Trophoblast cell (in vitro differentiated cells and primary cell): ENCODE measurements at regions not wholly inside any gene's neighbourhood (a gene's known extent, or its start where the extent isn't known, plus 50 kb on each side); places are given as distances from the start of the nearest gene placed in this dataset.

Experiments
- DNase-seq, 2 donors: peaks; one replicate each; pipeline ENCODE4 v3.0.0-alpha.2; 2016
- H2AFZ ChIP-seq: 2 replicates; pipeline ENCODE4 v1.6.1; 2013; ENCODE audit warnings: low read length, moderate library complexity, mild to moderate bottlenecking; ENCODE audit not compliant: insufficient read depth, poor library complexity
- H2AK5ac ChIP-seq: 2 replicates; pipeline ENCODE4 v1.6.1; 2013; ENCODE audit warnings: mild to moderate bottlenecking, low read length
- H2BK120ac ChIP-seq: 2 replicates; pipeline ENCODE4 v1.6.1; 2013; ENCODE audit warnings: low read length, mild to moderate bottlenecking, moderate library complexity; ENCODE audit not compliant: insufficient read depth, poor library complexity
- H2BK12ac ChIP-seq: 2 replicates; pipeline ENCODE4 v1.6.1; 2013; ENCODE audit warnings: mild to moderate bottlenecking, low read length, moderate library complexity
- H2BK5ac ChIP-seq: 2 replicates; pipeline ENCODE4 v1.6.1; 2013; ENCODE audit warnings: low read length, low read depth, moderate library complexity, mild to moderate bottlenecking; ENCODE audit not compliant: poor library complexity
- H3K14ac ChIP-seq: 2 replicates; pipeline ENCODE4 v1.6.1; 2013; ENCODE audit warnings: mild to moderate bottlenecking, low read length
- H3K18ac ChIP-seq: 2 replicates; pipeline ENCODE4 v1.6.1; 2013; ENCODE audit warnings: mild to moderate bottlenecking, low read length
- H3K23ac ChIP-seq: 2 replicates; pipeline ENCODE4 v1.6.1; 2013; ENCODE audit warnings: low read length
- H3K27ac ChIP-seq: 2 replicates; pipeline ENCODE4 v1.5.1; 2013; ENCODE audit warnings: low read depth, mild to moderate bottlenecking, inconsistent platforms, low read length, moderate library complexity
- H3K27me3 ChIP-seq: 2 replicates; pipeline ENCODE4 v1.6.1; 2013; ENCODE audit warnings: inconsistent platforms, mild to moderate bottlenecking, low read length, moderate library complexity; ENCODE audit not compliant: insufficient read depth
- H3K36me3 ChIP-seq, 2 experiments: 1 replicate in 1 of 2; 2 replicates in 1 of 2; pipeline ENCODE4 v1.6.1; 2013; ENCODE audit warnings: low read length in 2 of 2, mild to moderate bottlenecking in 2 of 2, moderate library complexity in 1 of 2; ENCODE audit not compliant: insufficient read depth in 2 of 2, control insufficient read depth in 1 of 2
- H3K4ac ChIP-seq: 2 replicates; pipeline ENCODE4 v1.6.1; 2013; ENCODE audit warnings: low read depth, mild to moderate bottlenecking, low read length, moderate library complexity
- H3K4me1 ChIP-seq, 2 experiments: 1 replicate in 1 of 2; 2 replicates in 1 of 2; pipeline ENCODE4 v1.6.1; 2013; ENCODE audit warnings: low read length in 2 of 2, mild to moderate bottlenecking in 2 of 2, moderate library complexity in 1 of 2; ENCODE audit not compliant: insufficient read depth in 2 of 2, control insufficient read depth in 1 of 2
- H3K4me2 ChIP-seq: 2 replicates; pipeline ENCODE4 v1.6.1; 2013; ENCODE audit warnings: inconsistent platforms, mild to moderate bottlenecking, low read length, moderate library complexity
- H3K4me3 ChIP-seq: 2 replicates; pipeline ENCODE4 v1.5.1; 2013; ENCODE audit warnings: mild to moderate bottlenecking, low read depth, low read length, inconsistent platforms
- H3K79me1 ChIP-seq: one replicate; pipeline ENCODE4 v1.6.1; 2013; ENCODE audit warnings: low read length
- H3K79me2 ChIP-seq: 2 replicates; pipeline ENCODE4 v1.6.1; 2013; ENCODE audit warnings: low read length, mild to moderate bottlenecking; ENCODE audit not compliant: control insufficient read depth, insufficient read depth, poor library complexity
- H3K9ac ChIP-seq: 2 replicates; pipeline ENCODE4 v1.6.1; 2013; ENCODE audit warnings: mild to moderate bottlenecking, low read length
- H3K9me3 ChIP-seq: 2 replicates; pipeline ENCODE4 v1.6.1; 2013; ENCODE audit warnings: low read depth, mild to moderate bottlenecking, control low read depth, inconsistent platforms, low read length; ENCODE audit not compliant: insufficient read depth
- H4K12ac ChIP-seq: 2 replicates; pipeline ENCODE4 v1.6.1; 2013; ENCODE audit warnings: low read depth, mild to moderate bottlenecking, low read length, moderate library complexity
- H4K8ac ChIP-seq: 2 replicates; pipeline ENCODE4 v1.6.1; 2013; ENCODE audit warnings: low read depth, mild to moderate bottlenecking, low read length, moderate library complexity
- H4K91ac ChIP-seq: one replicate; pipeline ENCODE4 v1.6.1; 2013; ENCODE audit warnings: low read depth, mild to moderate bottlenecking, low read length, moderate library complexity
- WGBS: extraction: QIAGEN DNeasy Blood & Tissue Kit; methylation state at CpG from one replicate; pipeline ENCODE4 v1.1.7; 2013; ENCODE audit warnings: missing lambda C conversion rate; ENCODE audit not compliant: insufficient read length, insufficient coverage; ENCODE audit errors: extremely low coverage; 5-methylcytosine and 5-hydroxymethylcytosine counted together

GRCh38 chr9:80447876-80448275 is 876.1 kb downstream of the TLE4 start:
- H3K9ac ChIP-seq = no peak overlapping the region
- H3K18ac ChIP-seq = no peak overlapping the region
- no peaks in the 10 kb centered on the region for H3K79me1 ChIP-seq
- H3K14ac ChIP-seq = no peak overlapping the region
- H3K36me3 ChIP-seq = no peaks in the 10 kb centered on the region
- H3K4me3 ChIP-seq = no peak overlapping the region
- H4K12ac ChIP-seq = no peak overlapping the region
- H3K9me3 ChIP-seq = no peaks in the 10 kb centered on the region
- no peak overlapping the region for H2BK12ac ChIP-seq
- no peaks in the 10 kb centered on the region for H3K79me2 ChIP-seq
- H3K4me1 ChIP-seq = no peaks in the 10 kb centered on the region
- no peak overlapping the region for H2AFZ ChIP-seq
- H3K27ac ChIP-seq = no peak overlapping the region
- H2AK5ac ChIP-seq = no peak overlapping the region
- DNase-seq = no peak
- no peak overlapping the region for H3K23ac ChIP-seq
- H3K27me3 ChIP-seq = no peaks in the 10 kb centered on the region
- no peak overlapping the region for H4K8ac ChIP-seq
- no peak overlapping the region for H2BK5ac ChIP-seq
- no CpG with 5 or more reads among the region's 3 CpGs for WGBS
- H4K91ac ChIP-seq = no peak overlapping the region
- H2BK120ac ChIP-seq = no peak overlapping the region
- no peak overlapping the region for H3K4ac ChIP-seq
- no peak overlapping the region for H3K4me2 ChIP-seq

DNA sequence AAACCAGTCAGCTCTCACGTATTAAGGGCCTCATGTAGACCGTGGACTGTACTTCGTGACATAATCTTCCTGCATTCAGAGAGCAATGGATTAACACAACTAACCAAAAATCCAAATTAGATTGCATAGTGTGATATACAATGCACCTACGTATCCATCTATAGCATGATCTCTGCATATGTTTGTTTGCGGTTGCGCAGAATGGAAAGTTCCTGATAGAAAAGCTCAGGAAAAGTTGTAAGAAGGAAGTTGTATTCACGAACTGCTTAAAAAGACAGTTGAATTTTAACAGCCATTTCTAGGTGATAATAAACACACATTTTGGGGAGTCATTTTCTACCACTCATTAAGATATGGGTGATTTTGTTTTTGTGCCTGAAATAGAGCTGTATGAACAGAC is 869.0 kb downstream of the TLE4 start:
- H2AFZ ChIP-seq = no peak overlapping the region
- no peaks in the 10 kb centered on the region for H3K27me3 ChIP-seq
- H3K18ac ChIP-seq = no peak overlapping the region
- no peak overlapping the region for H3K14ac ChIP-seq
- H3K4me3 ChIP-seq = no peak overlapping the region
- no peak overlapping the region for H3K4me2 ChIP-seq
- H3K79me1 ChIP-seq = no peaks in the 10 kb centered on the region
- no peaks in the 10 kb centered on the region for H3K4me1 ChIP-seq
- DNase-seq = no peak
- H2BK12ac ChIP-seq = no peak overlapping the region
- H4K12ac ChIP-seq = no peak overlapping the region
- H3K4ac ChIP-seq = no peak overlapping the region
- no peak overlapping the region for H4K8ac ChIP-seq
- no peak overlapping the region for H4K91ac ChIP-seq
- H3K27ac ChIP-seq = no peak overlapping the region
- no peak overlapping the region for H3K9ac ChIP-seq
- H3K36me3 ChIP-seq = no peaks in the 10 kb centered on the region
- no peak overlapping the region for H2BK120ac ChIP-seq
- H3K9me3 ChIP-seq = no peaks in the 10 kb centered on the region
- no peak overlapping the region for H3K23ac ChIP-seq
- H2BK5ac ChIP-seq = no peak overlapping the region
- WGBS = no CpG with 5 or more reads among the region's 7 CpGs
- H3K79me2 ChIP-seq = no peaks in the 10 kb centered on the region
- no peak overlapping the region for H2AK5ac ChIP-seq

DNA sequence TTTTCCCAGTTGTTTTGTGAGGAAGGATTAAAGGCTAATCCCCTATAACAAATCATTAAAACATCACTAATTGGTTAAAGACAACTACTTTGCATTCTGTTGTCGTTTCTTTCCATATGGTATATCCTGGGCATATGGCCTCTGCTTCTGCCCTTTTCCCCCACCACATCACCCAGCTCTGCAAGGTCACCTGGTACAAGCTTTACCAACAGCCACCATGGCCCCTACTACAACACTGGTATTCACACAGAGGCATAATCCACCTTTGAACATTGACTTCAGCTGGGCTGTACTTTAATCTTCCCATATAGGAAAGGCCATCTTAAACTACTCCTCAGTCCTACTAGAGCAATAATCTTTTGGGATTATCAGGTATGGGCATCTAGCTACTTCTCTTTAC is 866.1 kb downstream of the TLE4 start:
- H3K4me2 ChIP-seq = no peak overlapping the region
- no peak for DNase-seq
- no peak overlapping the region for H4K91ac ChIP-seq
- H3K18ac ChIP-seq = no peak overlapping the region
- no peak overlapping the region for H3K9ac ChIP-seq
- H2AK5ac ChIP-seq = no peak overlapping the region
- no peaks in the 10 kb centered on the region for H3K79me2 ChIP-seq
- no peaks in the 10 kb centered on the region for H3K4me1 ChIP-seq
- no peaks in the 10 kb centered on the region for H3K36me3 ChIP-seq
- H3K9me3 ChIP-seq = no peaks in the 10 kb centered on the region
- H2BK12ac ChIP-seq = no peak overlapping the region
- WGBS = no CpG with 5 or more reads among the region's 1 CpG
- H3K4ac ChIP-seq = no peak overlapping the region
- H2BK120ac ChIP-seq = no peak overlapping the region
- H3K27ac ChIP-seq = no peak overlapping the region
- H3K23ac ChIP-seq = no peak overlapping the region
- H3K79me1 ChIP-seq = no peaks in the 10 kb centered on the region
- H3K4me3 ChIP-seq = no peak overlapping the region
- no peak overlapping the region for H2BK5ac ChIP-seq
- no peak overlapping the region for H4K8ac ChIP-seq
- no peak overlapping the region for H3K14ac ChIP-seq
- H4K12ac ChIP-seq = no peak overlapping the region
- no peaks in the 10 kb centered on the region for H3K27me3 ChIP-seq
- H2AFZ ChIP-seq = no peak overlapping the region

DNA sequence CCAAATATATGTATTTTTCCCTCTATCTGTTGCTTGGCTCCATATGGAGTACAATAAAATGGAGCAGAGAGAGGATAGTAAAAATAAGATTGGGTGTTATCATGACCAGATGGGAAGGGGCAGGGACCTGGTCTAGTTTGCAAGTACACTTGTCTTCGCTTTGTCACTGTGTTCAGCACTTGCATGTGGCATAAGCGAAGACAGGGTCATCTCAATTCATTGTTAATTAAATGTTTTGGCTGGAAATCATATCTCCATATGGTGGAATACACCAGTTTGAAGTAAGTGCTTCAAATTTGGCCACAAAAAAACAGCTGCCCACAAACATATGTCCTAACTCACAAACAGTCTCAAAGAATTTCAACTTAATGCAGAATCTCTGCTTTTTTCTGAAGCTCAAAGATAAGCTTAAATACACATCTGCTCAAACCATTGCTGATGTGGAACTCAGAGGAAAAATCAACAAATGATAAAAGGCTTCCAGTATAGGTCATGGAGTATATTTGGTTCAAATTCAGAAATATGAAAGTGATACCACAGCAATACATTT is 865.4 kb downstream of the TLE4 start:
- Histone ChIP-seq H2BK12ac (no peak overlapping the region), H3K9ac (no peak overlapping the region), H3K36me3 (no peaks in the 10 kb centered on the region), H3K27ac (no peak overlapping the region), H2BK5ac (no peak overlapping the region), H4K91ac (no peak overlapping the region), H3K79me2 (no peaks in the 10 kb centered on the region), H3K23ac (no peak overlapping the region), H2BK120ac (no peak overlapping the region), H4K12ac (no peak overlapping the region), H3K14ac (no peak overlapping the region), H3K18ac (no peak overlapping the region), H3K4me1 (no peaks in the 10 kb centered on the region), H4K8ac (no peak overlapping the region), H2AK5ac (no peak overlapping the region), H3K27me3 (no peaks in the 10 kb centered on the region), H3K79me1 (no peaks in the 10 kb centered on the region), H3K4ac (no peak overlapping the region), H3K9me3 (no peaks in the 10 kb centered on the region), H3K4me3 (no peak overlapping the region), H2AFZ (no peak overlapping the region), H3K4me2 (no peak overlapping the region)
- no CpG with 5 or more reads among the region's 2 CpGs for WGBS
- DNase-seq = no peak
